CD14-positive monocyte (primary cell): ENCODE measurements at regions not wholly inside any gene's neighbourhood (a gene's known extent, or its start where the extent isn't known, plus 50 kb on each side); places are given as distances from the start of the nearest gene placed in this dataset.

Source experiments
- DNase-seq, 3 donors: peaks; one replicate each; pipeline ENCODE4 v3.0.0-alpha.2; 2011 to 2022
- H2AFZ ChIP-seq: 2 replicates; pipeline ENCODE4 v1.6.0; 2012; ENCODE audit warnings: mild to moderate bottlenecking, low read depth, low read length, inconsistent platforms; ENCODE audit not compliant: insufficient read depth, poor library complexity, severe bottlenecking
- H3K27ac ChIP-seq, 2 donors: 1 replicate in 1 of 2; 2 replicates in 1 of 2; pipeline ENCODE4 v1.5.1; 2012 to 2013; ENCODE audit warnings: low read length in 2 of 2, control low read depth in 1 of 2, inconsistent platforms in 1 of 2, low read depth in 1 of 2, mild to moderate bottlenecking in 1 of 2
- H3K27me3 ChIP-seq, 2 donors: one replicate each; pipeline versions ENCODE4 v1.6.0 to v1.6.1; 2011 to 2013; ENCODE audit warnings: low read length in 2 of 2; ENCODE audit not compliant: control insufficient read depth in 2 of 2, insufficient read depth in 2 of 2
- H3K36me3 ChIP-seq, 2 donors: replicated peaks in 1 of 2; 1 replicate in 1 of 2; 2 replicates in 1 of 2; pipeline versions ENCODE4 v1.5.1 to v1.6.1; 2012 to 2013; ENCODE audit warnings: low read length in 2 of 2, control low read depth in 1 of 2, inconsistent platforms in 1 of 2, mild to moderate bottlenecking in 1 of 2; ENCODE audit not compliant: insufficient read depth in 2 of 2, control insufficient read depth in 1 of 2
- H3K4me1 ChIP-seq, 2 donors: 1 replicate in 1 of 2; 2 replicates in 1 of 2; pipeline versions ENCODE4 v1.5.1 to v1.6.1; 2012 to 2013; ENCODE audit warnings: low read length in 2 of 2, control low read depth in 1 of 2, inconsistent platforms in 1 of 2, mild to moderate bottlenecking in 1 of 2, moderate library complexity in 1 of 2; ENCODE audit not compliant: insufficient read depth in 2 of 2, control insufficient read depth in 1 of 2
- H3K4me2 ChIP-seq: replicated peaks from 2 replicates; pipeline ENCODE3; 2012; ENCODE audit warnings: low read length, moderate library complexity, mild to moderate bottlenecking; ENCODE audit not compliant: poor library complexity, severe bottlenecking; ENCODE audit errors: extremely low read depth
- H3K4me3 ChIP-seq, 3 experiments: fragments of 200-600 bp in 1 of 3; sonication (generic) in 1 of 3; replicated peaks in 1 of 3; 1 replicate in 2 of 3; 2 replicates in 1 of 3; pipeline ENCODE4 v1.5.1; 2011 to 2013; ENCODE audit warnings: low read length in 3 of 3, mild to moderate bottlenecking in 3 of 3, control low read depth in 2 of 3, low read depth in 2 of 3, inconsistent platforms in 1 of 3, moderate library complexity in 1 of 3
- H3K79me2 ChIP-seq: 2 replicates; pipeline ENCODE4 v1.6.0; 2012; ENCODE audit warnings: mild to moderate bottlenecking, control low read depth, inconsistent platforms, low read length, moderate library complexity; ENCODE audit not compliant: insufficient read depth
- H3K9ac ChIP-seq: 2 replicates; pipeline ENCODE4 v1.6.0; 2017; ENCODE audit warnings: low read length, mild to moderate bottlenecking; ENCODE audit not compliant: insufficient read depth, poor library complexity, severe bottlenecking
- H3K9me3 ChIP-seq, 2 donors: replicated peaks in 1 of 2; 1 replicate in 1 of 2; 2 replicates in 1 of 2; pipeline versions ENCODE4 v1.5.1 to v1.6.1; 2012 to 2013; ENCODE audit warnings: low read length in 2 of 2, control low read depth in 1 of 2; ENCODE audit not compliant: control insufficient read depth in 1 of 2, insufficient read depth in 1 of 2
- H4K20me1 ChIP-seq: 2 replicates; pipeline ENCODE4 v1.6.0; 2012; ENCODE audit warnings: mild to moderate bottlenecking, low read length, control low read depth, moderate library complexity; ENCODE audit not compliant: insufficient read depth
- H3K27ac Mint-ChIP-seq, 7 donors: one replicate each; pipeline ENCODE4 v1.8.0; 2020; ENCODE audit warnings: mild to moderate bottlenecking in 7 of 7, mixed read lengths in 7 of 7, moderate library complexity in 6 of 7, inconsistent platforms in 2 of 7
- H3K27me3 Mint-ChIP-seq, 3 donors: one replicate each; pipeline ENCODE4 v1.8.0; 2021 to 2022; ENCODE audit warnings: low read depth in 3 of 3, mild to moderate bottlenecking in 3 of 3, mixed read lengths in 3 of 3, moderate library complexity in 3 of 3, inconsistent platforms in 1 of 3
- H3K36me3 Mint-ChIP-seq, 2 donors: one replicate each; pipeline ENCODE4 v1.8.0; 2020; ENCODE audit warnings: mixed read lengths in 2 of 2, inconsistent platforms in 1 of 2, mild to moderate bottlenecking in 1 of 2
- H3K4me1 Mint-ChIP-seq: one replicate; pipeline ENCODE4 v1.8.0; 2020; ENCODE audit warnings: mild to moderate bottlenecking, mixed read lengths
- H3K4me3 Mint-ChIP-seq, 2 donors: one replicate each; pipeline ENCODE4 v1.8.0; 2020; ENCODE audit warnings: mild to moderate bottlenecking in 2 of 2, mixed read lengths in 2 of 2, moderate library complexity in 1 of 2
- H3K9me3 Mint-ChIP-seq, 7 donors: one replicate each; pipeline ENCODE4 v1.8.0; 2020 to 2022; ENCODE audit warnings: mixed read lengths in 7 of 7, mild to moderate bottlenecking in 6 of 7, moderate library complexity in 6 of 7, inconsistent platforms in 2 of 7
- CTCF ChIP-seq: fragments of 200-600 bp; IDR thresholded peaks from one replicate; pipeline ENCODE4 v1.8.0; 2022; ENCODE audit warnings: antibody characterized with exemption, mild to moderate bottlenecking
- WGBS: methylation state at CpG from one replicate; pipeline ENCODE4 v1.1.5; 2013; ENCODE audit warnings: missing lambda C conversion rate; ENCODE audit not compliant: insufficient coverage; 5-methylcytosine and 5-hydroxymethylcytosine counted together
- intact Hi-C, 2 donors: fragments of 100-400 bp; cut with micrococcal nuclease; formaldehyde crosslinking; loops; one replicate each; pipeline versions ENCODE4 v1.15.0 to v1.15.1; 2023

GRCh38 chr11:131145791-131146190 lies 224.6 kb upstream of the NTM start:
- no peak overlapping the region for H3K27ac ChIP-seq
- H3K4me3 Mint-ChIP-seq = no peak overlapping the region
- H2AFZ ChIP-seq = no peak overlapping the region
- intact Hi-C loops = no loop called here
- no peaks in the 10 kb centered on the region for H3K4me1 ChIP-seq
- no peaks in the 10 kb centered on the region for H3K79me2 ChIP-seq
- no peaks in the 10 kb centered on the region for H3K4me1 Mint-ChIP-seq
- H3K4me2 ChIP-seq = no peak overlapping the region
- H3K9me3 Mint-ChIP-seq = peaks cover 0 to 6% (median 0%) of the 10 kb centered on the region in 7 donors
- peaks cover 0 to 2% of the 10 kb centered on the region in 2 donors for H3K9me3 ChIP-seq
- H3K27me3 Mint-ChIP-seq = no peaks in the 10 kb centered on the region
- H4K20me1 ChIP-seq = no peaks in the 10 kb centered on the region
- H3K9ac ChIP-seq = no peak overlapping the region
- no peak overlapping the region for H3K4me3 ChIP-seq
- H3K36me3 ChIP-seq = no peaks in the 10 kb centered on the region
- no peak overlapping the region for H3K27ac Mint-ChIP-seq
- no peaks in the 10 kb centered on the region for H3K27me3 ChIP-seq
- TF ChIP-seq CTCF = no peak
- DNase-seq = no peak
- WGBS = no CpG with 5 or more reads among the region's 5 CpGs
- no peaks in the 10 kb centered on the region for H3K36me3 Mint-ChIP-seq

- intact Hi-C loops = no loop called here
- H3K9me3 ChIP-seq = peaks cover 0 to 2% of the 10 kb centered on the region in 2 donors
- Mint-ChIP-seq H3K36me3 (no peaks in the 10 kb centered on the region), H3K9me3 (peaks cover 0 to 2% (median 0%) of the 10 kb centered on the region in 7 donors), H3K4me3 (no peak overlapping the region), H3K27me3 (no peaks in the 10 kb centered on the region), H3K27ac (no peak overlapping the region), H3K4me1 (no peaks in the 10 kb centered on the region)
- H2AFZ ChIP-seq = no peak overlapping the region
- WGBS = 88% methylated on average over 4 of the region's 5 CpGs
- no peak for DNase-seq
- H3K9ac ChIP-seq = no peak overlapping the region
- no peaks in the 10 kb centered on the region for H4K20me1 ChIP-seq
- no peak for TF ChIP-seq CTCF
- H3K4me3 ChIP-seq = no peak overlapping the region
- H3K27me3 ChIP-seq = no peaks in the 10 kb centered on the region
- no peak overlapping the region for H3K27ac ChIP-seq
- no peaks in the 10 kb centered on the region for H3K79me2 ChIP-seq
- no peaks in the 10 kb centered on the region for H3K36me3 ChIP-seq
- no peaks in the 10 kb centered on the region for H3K4me1 ChIP-seq
- no peak overlapping the region for H3K4me2 ChIP-seq
These were observed 223.5 kb upstream of the NTM start for GRCh38 chr11:131146827-131147490.
